H9 (cell line): ENCODE measurements at regions not wholly inside any gene's neighbourhood (a gene's known extent, or its start where the extent isn't known, plus 50 kb on each side); places are given as distances from the start of the nearest gene placed in this dataset.

ENCODE experiments used
- DNase-seq: peaks from one replicate; pipeline ENCODE4 v3.0.0-alpha.2; 2017
- H2AFZ ChIP-seq: one replicate; pipeline ENCODE4 v1.6.1; 2013; ENCODE audit warnings: mild to moderate bottlenecking, low read length, control low read depth, moderate library complexity
- H2AK5ac ChIP-seq: 2 replicates; pipeline ENCODE4 v1.6.1; 2013; ENCODE audit warnings: low read length, control low read depth, mixed read lengths; ENCODE audit not compliant: insufficient read length
- H2BK120ac ChIP-seq: one replicate; pipeline ENCODE4 v1.6.1; 2013; ENCODE audit warnings: low read depth, mild to moderate bottlenecking, low read length, control low read depth, inconsistent platforms; ENCODE audit not compliant: poor library complexity, severe bottlenecking
- H2BK12ac ChIP-seq: 2 replicates; pipeline ENCODE4 v1.6.1; 2013; ENCODE audit warnings: low read length, control low read depth, mixed read lengths, low read depth; ENCODE audit not compliant: insufficient read length
- H2BK15ac ChIP-seq: 2 replicates; pipeline ENCODE4 v1.6.1; 2013; ENCODE audit warnings: low read depth, low read length, control low read depth
- H2BK20ac ChIP-seq: one replicate; pipeline ENCODE4 v1.6.1; 2013; ENCODE audit warnings: low read depth, mild to moderate bottlenecking, low read length, control low read depth, inconsistent platforms; ENCODE audit not compliant: poor library complexity, severe bottlenecking
- H2BK5ac ChIP-seq: 2 replicates; pipeline ENCODE4 v1.6.1; 2013; ENCODE audit warnings: low read length, control low read depth, mixed read lengths; ENCODE audit not compliant: insufficient read length
- H3K14ac ChIP-seq: 2 replicates; pipeline ENCODE4 v1.6.1; 2013; ENCODE audit warnings: low read length, control low read depth; ENCODE audit not compliant: insufficient read depth
- H3K18ac ChIP-seq: 2 replicates; pipeline ENCODE4 v1.6.1; 2013; ENCODE audit warnings: low read depth, mild to moderate bottlenecking, mixed read lengths, low read length, control low read depth; ENCODE audit not compliant: insufficient read length
- H3K23ac ChIP-seq: 2 replicates; pipeline ENCODE4 v1.6.1; 2013; ENCODE audit warnings: low read length, control low read depth, mixed read lengths, low read depth; ENCODE audit not compliant: insufficient read length
- H3K23me2 ChIP-seq: 2 replicates; pipeline ENCODE4 v1.6.1; 2013; ENCODE audit warnings: low read depth, mild to moderate bottlenecking, mixed read lengths, low read length, control low read depth; ENCODE audit not compliant: insufficient read length, poor library complexity, severe bottlenecking
- H3K27ac ChIP-seq: 2 replicates; pipeline ENCODE4 v1.5.1; 2013; ENCODE audit warnings: low read length, control low read depth, mixed read lengths, low read depth; ENCODE audit not compliant: insufficient read length
- H3K27me3 ChIP-seq: 2 replicates; pipeline ENCODE4 v1.6.1; 2013; ENCODE audit warnings: low read length, control low read depth, inconsistent platforms; ENCODE audit not compliant: insufficient read depth
- H3K4ac ChIP-seq: 2 replicates; pipeline ENCODE4 v1.6.1; 2013; ENCODE audit warnings: low read depth, mild to moderate bottlenecking, control low read depth, inconsistent platforms, low read length, moderate library complexity
- H3K4me1 ChIP-seq: 2 replicates; pipeline ENCODE4 v1.6.1; 2013; ENCODE audit warnings: low read length, control low read depth, inconsistent platforms; ENCODE audit not compliant: insufficient read depth
- H3K4me2 ChIP-seq: 2 replicates; pipeline ENCODE4 v1.6.1; 2013; ENCODE audit warnings: low read length, control low read depth, mixed read lengths; ENCODE audit not compliant: insufficient read length, insufficient read depth
- H3K56ac ChIP-seq: 2 replicates; pipeline ENCODE4 v1.6.1; 2013; ENCODE audit warnings: low read depth, mild to moderate bottlenecking, mixed read lengths, low read length, control low read depth; ENCODE audit not compliant: insufficient read length
- H3K79me1 ChIP-seq: 2 replicates; pipeline ENCODE4 v1.6.1; 2013; ENCODE audit warnings: low read depth, mild to moderate bottlenecking, moderate library complexity, low read length, control low read depth, inconsistent platforms; ENCODE audit not compliant: insufficient read depth, poor library complexity, severe bottlenecking
- H3K79me2 ChIP-seq: 2 replicates; pipeline ENCODE4 v1.6.1; 2013; ENCODE audit warnings: low read length, control low read depth, inconsistent platforms; ENCODE audit not compliant: insufficient read depth
- H3K9ac ChIP-seq: 2 replicates; pipeline ENCODE4 v1.6.1; 2013; ENCODE audit warnings: low read length, control low read depth, mixed read lengths; ENCODE audit not compliant: insufficient read length; ENCODE audit errors: extremely low read depth
- H3K9me3 ChIP-seq: one replicate; pipeline ENCODE4 v1.6.1; 2013; ENCODE audit warnings: low read depth, low read length, inconsistent platforms; ENCODE audit not compliant: control insufficient read depth
- H3T11ph ChIP-seq: one replicate; pipeline ENCODE4 v1.6.1; 2013; ENCODE audit warnings: mild to moderate bottlenecking, low read length, control low read depth, inconsistent platforms
- H4K20me1 ChIP-seq: one replicate; pipeline ENCODE4 v1.6.1; 2013; ENCODE audit not compliant: control insufficient read depth, insufficient read length, insufficient read depth
- H4K5ac ChIP-seq: 2 replicates; pipeline ENCODE4 v1.6.1; 2013; ENCODE audit warnings: low read depth, mild to moderate bottlenecking, mixed read lengths, low read length, control low read depth; ENCODE audit not compliant: insufficient read length
- H4K8ac ChIP-seq: replicated peaks from 2 replicates; pipeline ENCODE4 v1.6.1; 2013; ENCODE audit warnings: low read length, control low read depth, mixed read lengths, low read depth; ENCODE audit not compliant: insufficient read length
- H4K91ac ChIP-seq: 2 replicates; pipeline ENCODE4 v1.6.1; 2013; ENCODE audit warnings: low read depth, mild to moderate bottlenecking, moderate library complexity, mixed read lengths, low read length, control low read depth; ENCODE audit not compliant: insufficient read length
- H3K27ac Mint-ChIP-seq, 3 experiments: 2 replicates in 2 of 3; 3 replicates in 1 of 3; pipeline ENCODE4 v1.8.0; 2020 to 2021; ENCODE audit warnings: mixed read lengths in 3 of 3, mild to moderate bottlenecking in 1 of 3, moderate library complexity in 1 of 3
- H3K27me3 Mint-ChIP-seq: 2 replicates; pipeline ENCODE4 v1.8.0; 2021; ENCODE audit warnings: low read depth, mild to moderate bottlenecking, moderate library complexity, mixed read lengths
- H3K36me3 Mint-ChIP-seq, 3 experiments: 2 replicates in 2 of 3; 3 replicates in 1 of 3; pipeline ENCODE4 v1.8.0; 2020 to 2021; ENCODE audit warnings: low read depth in 3 of 3, mixed read lengths in 3 of 3; ENCODE audit not compliant: insufficient read depth in 1 of 3
- H3K4me1 Mint-ChIP-seq, 2 experiments: 2 replicates each; pipeline ENCODE4 v1.8.0; 2020; ENCODE audit warnings: mixed read lengths in 2 of 2
- H3K4me3 Mint-ChIP-seq, 2 experiments: 2 replicates in 1 of 2; 3 replicates in 1 of 2; pipeline ENCODE4 v1.8.0; 2020 to 2021; ENCODE audit warnings: mild to moderate bottlenecking in 2 of 2, mixed read lengths in 2 of 2, moderate library complexity in 1 of 2
- H3K9me3 Mint-ChIP-seq, 2 experiments: 2 replicates in 1 of 2; 3 replicates in 1 of 2; pipeline ENCODE4 v1.8.0; 2020; ENCODE audit warnings: mild to moderate bottlenecking in 2 of 2, mixed read lengths in 2 of 2, moderate library complexity in 1 of 2
- CTCF ChIP-seq: fragments of 200-600 bp; sonication (generic); conservative IDR thresholded peaks from 3 replicates; pipeline ENCODE4 v1.8.0; 2021; ENCODE audit warnings: antibody characterized with exemption, mild to moderate bottlenecking
- WGBS: extraction: QIAGEN DNeasy Blood & Tissue Kit; methylation state at CpG from one replicate; pipeline ENCODE4 v1.1.7; 2013; ENCODE audit warnings: missing lambda C conversion rate, low lambda C conversion rate, mixed read lengths; ENCODE audit not compliant: insufficient read length; ENCODE audit errors: extremely low coverage; 5-methylcytosine and 5-hydroxymethylcytosine counted together

- Histone ChIP-seq H4K5ac (no peak overlapping the region), H4K8ac (no peak overlapping the region), H2BK5ac (no peak overlapping the region), H3K4me1 (no peaks in the 10 kb centered on the region), H3K56ac (no peak overlapping the region), H3K4ac (no peak overlapping the region), H2AFZ (no peak overlapping the region), H2BK120ac (no peak overlapping the region), H3K9me3 (no peaks in the 10 kb centered on the region), H3K27me3 (no peaks in the 10 kb centered on the region), H3K79me2 (no peaks in the 10 kb centered on the region), H3K18ac (no peak overlapping the region), H3T11ph (no peak overlapping the region), H3K9ac (no peak overlapping the region), H3K79me1 (no peaks in the 10 kb centered on the region), H3K23ac (no peak overlapping the region), H4K20me1 (no peaks in the 10 kb centered on the region), H2BK12ac (no peak overlapping the region), H2BK20ac (no peak overlapping the region), H4K91ac (no peak overlapping the region), H3K27ac (no peak overlapping the region), H3K14ac (no peak overlapping the region), H2BK15ac (no peak overlapping the region), H2AK5ac (no peak overlapping the region), H3K23me2 (no peaks in the 10 kb centered on the region), H3K4me2 (no peak overlapping the region)
- Mint-ChIP-seq H3K27ac (no peak overlapping the region), H3K9me3 (no peaks in the 10 kb centered on the region), H3K4me1 (peaks cover 0 to 10% of the 10 kb centered on the region in 2 experiments; a peak in 2 of 4 replicates), H3K4me3 (no peak overlapping the region), H3K36me3 (no peaks in the 10 kb centered on the region; a peak in 1 of 7 replicates), H3K27me3 (no peaks in the 10 kb centered on the region)
- no peak for TF ChIP-seq CTCF
- DNase-seq, result no peak
- WGBS, result no CpG with 5 or more reads among the region's 6 CpGs
These were observed 95.1 kb upstream of the SASH1 start for GRCh38 chr6:148247386-148248063.
